ENCODE measurements at regions not wholly inside any gene's neighbourhood (a gene's known extent, or its start where the extent isn't known, plus 50 kb on each side); places are given as distances from the start of the nearest gene placed in this dataset.
A peak's percentile ranks its signal among the peaks of the same experiment; 100 is the strongest.
"Not testable (repeated sequence)": the region's sequence is repeated elsewhere in the genome, so short reads cannot be mapped to it uniquely, and the experiment has no call there.

GRCh38 chr3:66934725-66935124 is 63.4 kb upstream of the KBTBD8 start:
- DNase-seq (ENCODE audit: low spot score) = no peak

DNA sequence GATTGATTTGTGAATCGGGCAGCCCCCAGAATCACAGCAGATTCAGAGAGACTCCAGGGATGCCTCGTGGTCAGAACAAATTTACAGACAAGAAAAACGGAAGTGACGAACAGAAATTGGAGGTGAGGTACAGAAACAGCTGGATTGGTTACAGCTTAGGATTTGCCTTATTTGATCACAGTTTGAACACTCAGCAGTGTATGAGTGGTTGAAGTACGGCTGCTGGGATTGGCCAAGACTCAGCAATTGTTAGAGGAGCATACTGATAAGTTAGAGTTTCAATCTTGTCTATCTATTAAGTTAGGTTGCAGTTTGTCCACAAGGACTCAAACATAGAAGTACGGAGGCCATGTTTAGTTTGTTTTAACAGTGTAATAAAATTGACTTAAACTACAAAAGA is 61.1 kb upstream of the KBTBD8 start:
- not testable (repeated sequence) for DNase-seq (ENCODE audit: low spot score)

DNA sequence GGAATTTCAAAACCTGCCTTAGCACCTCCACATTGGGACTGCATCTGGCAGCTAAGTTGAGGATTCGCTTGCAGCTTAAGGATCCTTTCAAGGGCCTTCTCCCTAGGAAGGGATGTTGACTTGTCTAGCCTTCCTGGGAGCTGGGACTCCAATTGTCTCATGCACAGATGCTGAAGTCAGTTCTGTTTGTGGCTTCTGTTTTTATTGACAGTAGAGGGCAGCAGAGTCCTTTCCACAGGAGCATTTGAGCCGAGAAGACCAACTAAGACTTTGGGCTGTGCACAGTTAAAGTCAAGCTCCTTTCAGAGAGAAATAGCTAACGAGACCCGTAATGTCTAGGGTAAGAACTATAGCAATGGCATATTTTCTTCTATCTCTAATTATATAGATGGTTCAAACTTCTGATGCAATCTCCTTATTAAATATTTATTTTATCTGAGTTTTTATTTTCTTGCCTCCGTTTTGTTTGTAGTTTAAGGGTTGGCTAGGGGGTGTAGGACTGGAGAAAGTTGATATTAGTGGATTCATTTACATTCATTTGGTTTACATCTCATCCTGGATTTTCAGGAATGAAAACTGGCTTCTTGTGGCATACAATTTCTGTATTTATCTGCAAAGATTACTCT is 59.7 kb upstream of the KBTBD8 start:
- DNase-seq (ENCODE audit: low spot score) = peak; percentile 68

DNA sequence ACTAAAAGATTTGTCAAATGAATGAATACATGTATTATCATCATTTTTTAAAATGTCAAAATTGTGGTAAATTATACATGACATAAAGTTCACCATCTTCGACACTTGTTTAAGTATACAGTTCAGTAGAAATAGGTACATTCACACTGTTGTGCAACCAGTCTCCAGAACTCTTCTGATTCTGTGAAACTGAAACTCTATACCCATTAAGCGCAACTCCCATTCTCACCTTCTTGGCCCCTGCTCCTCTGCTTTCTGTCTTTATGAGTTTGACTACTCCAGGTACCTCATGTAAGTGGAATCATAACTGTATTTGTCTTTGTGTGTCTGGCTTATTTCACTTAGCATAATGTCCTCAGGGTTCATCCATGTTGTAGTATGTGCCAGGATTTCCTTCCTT is 50.1 kb upstream of the KBTBD8 start:
- no peak for DNase-seq (ENCODE audit: low spot score)

Data from D341Med (cell line).